ENCODE measurements at regions not wholly inside any gene's neighbourhood (a gene's known extent, or its start where the extent isn't known, plus 50 kb on each side); places are given as distances from the start of the nearest gene placed in this dataset.

- Histone ChIP-seq H3K36me3 (ENCODE audit: insufficient read depth, low read length) (no peaks in the 10 kb centered on the region), H3K9ac (ENCODE audit: low read depth, low read length, poor library complexity, severe bottlenecking) (no peak overlapping the region), H3K9me2 (replicated peaks; ENCODE audit: low read depth, low read length) (no peaks in the 10 kb centered on the region), H2AFZ (ENCODE audit: low read length) (peak overlapping the region; percentile 10; the same call in 1 of the 2 replicates), H3K4me3 (ENCODE audit: low read length, poor library complexity, severe bottlenecking) (no peak overlapping the region), H3K27me3 (ENCODE audit: insufficient read depth, low read length, poor library complexity, severe bottlenecking) (no peaks in the 10 kb centered on the region), H3K79me2 (ENCODE audit: insufficient read depth, low read length) (no peaks in the 10 kb centered on the region), H4K20me1 (ENCODE audit: insufficient read depth, low read length, poor library complexity, severe bottlenecking) (no peaks in the 10 kb centered on the region), H3K4me2 (ENCODE audit: low read depth, low read length, poor library complexity, severe bottlenecking) (no peak overlapping the region), H3F3A (ENCODE audit: low read depth) (no peaks in the 10 kb centered on the region), H3K9me3 (ENCODE audit: insufficient read depth, low read depth, low read length) (no peaks in the 10 kb centered on the region; the same call in 1 of the 2 replicates), H3K4me1 (ENCODE audit: insufficient read depth, low read length, poor library complexity, severe bottlenecking) (peaks cover 5% of the 10 kb centered on the region)
- TF ChIP-seq, protein P1, sequence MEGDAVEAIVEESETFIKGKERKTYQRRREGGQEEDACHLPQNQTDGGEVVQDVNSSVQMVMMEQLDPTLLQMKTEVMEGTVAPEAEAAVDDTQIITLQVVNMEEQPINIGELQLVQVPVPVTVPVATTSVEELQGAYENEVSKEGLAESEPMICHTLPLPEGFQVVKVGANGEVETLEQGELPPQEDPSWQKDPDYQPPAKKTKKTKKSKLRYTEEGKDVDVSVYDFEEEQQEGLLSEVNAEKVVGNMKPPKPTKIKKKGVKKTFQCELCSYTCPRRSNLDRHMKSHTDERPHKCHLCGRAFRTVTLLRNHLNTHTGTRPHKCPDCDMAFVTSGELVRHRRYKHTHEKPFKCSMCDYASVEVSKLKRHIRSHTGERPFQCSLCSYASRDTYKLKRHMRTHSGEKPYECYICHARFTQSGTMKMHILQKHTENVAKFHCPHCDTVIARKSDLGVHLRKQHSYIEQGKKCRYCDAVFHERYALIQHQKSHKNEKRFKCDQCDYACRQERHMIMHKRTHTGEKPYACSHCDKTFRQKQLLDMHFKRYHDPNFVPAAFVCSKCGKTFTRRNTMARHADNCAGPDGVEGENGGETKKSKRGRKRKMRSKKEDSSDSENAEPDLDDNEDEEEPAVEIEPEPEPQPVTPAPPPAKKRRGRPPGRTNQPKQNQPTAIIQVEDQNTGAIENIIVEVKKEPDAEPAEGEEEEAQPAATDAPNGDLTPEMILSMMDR (conservative IDR thresholded peaks at IDR 0.05; ENCODE audit: low read length), result no peak
Measured at GRCh38 chr12:60159761-60160160, 563.9 kb downstream of the SLC16A7 start.

GRCh38 chr12:60162988-60163720 lies 567.3 kb downstream of the SLC16A7 start:
- H3K4me1 ChIP-seq (ENCODE audit: insufficient read depth, low read length, poor library complexity, severe bottlenecking), result peaks cover 5% of the 10 kb centered on the region
- H3K9me2 ChIP-seq (replicated peaks; ENCODE audit: low read depth, low read length), result no peaks in the 10 kb centered on the region
- TF ChIP-seq, protein P1 (conservative IDR thresholded peaks at IDR 0.05; ENCODE audit: low read length), result no peak
- no peaks in the 10 kb centered on the region; the same call in 1 of the 2 replicates for H3K9me3 ChIP-seq (ENCODE audit: insufficient read depth, low read depth, low read length)
- H3K36me3 ChIP-seq (ENCODE audit: insufficient read depth, low read length), result no peaks in the 10 kb centered on the region
- no peak overlapping the region for H3K4me2 ChIP-seq (ENCODE audit: low read depth, low read length, poor library complexity, severe bottlenecking)
- no peaks in the 10 kb centered on the region for H3K27me3 ChIP-seq (ENCODE audit: insufficient read depth, low read length, poor library complexity, severe bottlenecking)
- no peaks in the 10 kb centered on the region for H4K20me1 ChIP-seq (ENCODE audit: insufficient read depth, low read length, poor library complexity, severe bottlenecking)
- H3F3A ChIP-seq (ENCODE audit: low read depth), result no peaks in the 10 kb centered on the region
- no peaks in the 10 kb centered on the region for H3K79me2 ChIP-seq (ENCODE audit: insufficient read depth, low read length)
- no peak overlapping the region for H2AFZ ChIP-seq (ENCODE audit: low read length)
- no peak overlapping the region for H3K4me3 ChIP-seq (ENCODE audit: low read length, poor library complexity, severe bottlenecking)
- H3K9ac ChIP-seq (ENCODE audit: low read depth, low read length, poor library complexity, severe bottlenecking), result no peak overlapping the region

DNA sequence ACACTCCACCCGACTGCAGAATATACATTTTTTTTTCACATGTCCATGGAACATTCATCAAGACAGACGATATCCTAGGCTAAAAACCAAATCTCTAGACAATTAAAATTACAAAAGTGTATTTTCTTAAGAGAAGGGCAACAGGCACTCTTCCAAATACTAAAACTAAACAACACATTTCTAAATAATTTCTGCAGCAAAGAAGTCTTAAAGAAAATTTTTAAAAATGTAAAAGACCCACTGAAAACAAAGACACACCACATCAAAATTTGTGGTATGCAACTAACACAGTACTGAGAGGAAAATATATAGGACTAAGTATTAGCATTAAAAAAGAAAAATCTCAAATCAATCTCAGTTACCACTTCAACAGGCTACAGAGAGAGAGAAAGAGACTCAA lies 570.0 kb downstream of the SLC16A7 start:
- Histone ChIP-seq H3K4me1 (ENCODE audit: insufficient read depth, low read length, poor library complexity, severe bottlenecking) (no peaks in the 10 kb centered on the region), H3K9me2 (replicated peaks; ENCODE audit: low read depth, low read length) (no peaks in the 10 kb centered on the region), H3K9me3 (ENCODE audit: insufficient read depth, low read depth, low read length) (no peaks in the 10 kb centered on the region; the same call in 1 of the 2 replicates), H3K4me2 (ENCODE audit: low read depth, low read length, poor library complexity, severe bottlenecking) (no peak overlapping the region), H3K36me3 (ENCODE audit: insufficient read depth, low read length) (no peaks in the 10 kb centered on the region), H3K9ac (ENCODE audit: low read depth, low read length, poor library complexity, severe bottlenecking) (no peak overlapping the region), H3K27me3 (ENCODE audit: insufficient read depth, low read length, poor library complexity, severe bottlenecking) (no peaks in the 10 kb centered on the region), H3K4me3 (ENCODE audit: low read length, poor library complexity, severe bottlenecking) (no peak overlapping the region), H2AFZ (ENCODE audit: low read length) (peak overlapping the region; percentile 43; the same call in 1 of the 2 replicates), H3F3A (ENCODE audit: low read depth) (no peaks in the 10 kb centered on the region), H4K20me1 (ENCODE audit: insufficient read depth, low read length, poor library complexity, severe bottlenecking) (no peaks in the 10 kb centered on the region), H3K79me2 (ENCODE audit: insufficient read depth, low read length) (no peaks in the 10 kb centered on the region)
- TF ChIP-seq, protein P1 (conservative IDR thresholded peaks at IDR 0.05; ENCODE audit: low read length), result no peak
- no peak for TF ChIP-seq EZH2phosphoT487 (IDR thresholded peaks at IDR 0.05; ENCODE audit: borderline replicate concordance)

Data from Loucy (cell line).